Trophoblast cell (in vitro differentiated cells and primary cell): ENCODE measurements at regions not wholly inside any gene's neighbourhood (a gene's known extent, or its start where the extent isn't known, plus 50 kb on each side); places are given as distances from the start of the nearest gene placed in this dataset.

ENCODE experiments used
- DNase-seq, 2 donors: peaks; one replicate each; pipeline ENCODE4 v3.0.0-alpha.2; 2016
- H2AFZ ChIP-seq: 2 replicates; pipeline ENCODE4 v1.6.1; 2013; ENCODE audit warnings: low read length, moderate library complexity, mild to moderate bottlenecking; ENCODE audit not compliant: insufficient read depth, poor library complexity
- H2AK5ac ChIP-seq: 2 replicates; pipeline ENCODE4 v1.6.1; 2013; ENCODE audit warnings: mild to moderate bottlenecking, low read length
- H2BK120ac ChIP-seq: 2 replicates; pipeline ENCODE4 v1.6.1; 2013; ENCODE audit warnings: low read length, mild to moderate bottlenecking, moderate library complexity; ENCODE audit not compliant: insufficient read depth, poor library complexity
- H2BK12ac ChIP-seq: 2 replicates; pipeline ENCODE4 v1.6.1; 2013; ENCODE audit warnings: mild to moderate bottlenecking, low read length, moderate library complexity
- H2BK5ac ChIP-seq: 2 replicates; pipeline ENCODE4 v1.6.1; 2013; ENCODE audit warnings: low read length, low read depth, moderate library complexity, mild to moderate bottlenecking; ENCODE audit not compliant: poor library complexity
- H3K14ac ChIP-seq: 2 replicates; pipeline ENCODE4 v1.6.1; 2013; ENCODE audit warnings: mild to moderate bottlenecking, low read length
- H3K18ac ChIP-seq: 2 replicates; pipeline ENCODE4 v1.6.1; 2013; ENCODE audit warnings: mild to moderate bottlenecking, low read length
- H3K23ac ChIP-seq: 2 replicates; pipeline ENCODE4 v1.6.1; 2013; ENCODE audit warnings: low read length
- H3K27ac ChIP-seq: 2 replicates; pipeline ENCODE4 v1.5.1; 2013; ENCODE audit warnings: low read depth, mild to moderate bottlenecking, inconsistent platforms, low read length, moderate library complexity
- H3K27me3 ChIP-seq: 2 replicates; pipeline ENCODE4 v1.6.1; 2013; ENCODE audit warnings: inconsistent platforms, mild to moderate bottlenecking, low read length, moderate library complexity; ENCODE audit not compliant: insufficient read depth
- H3K36me3 ChIP-seq, 2 experiments: 1 replicate in 1 of 2; 2 replicates in 1 of 2; pipeline ENCODE4 v1.6.1; 2013; ENCODE audit warnings: low read length in 2 of 2, mild to moderate bottlenecking in 2 of 2, moderate library complexity in 1 of 2; ENCODE audit not compliant: insufficient read depth in 2 of 2, control insufficient read depth in 1 of 2
- H3K4ac ChIP-seq: 2 replicates; pipeline ENCODE4 v1.6.1; 2013; ENCODE audit warnings: low read depth, mild to moderate bottlenecking, low read length, moderate library complexity
- H3K4me1 ChIP-seq, 2 experiments: 1 replicate in 1 of 2; 2 replicates in 1 of 2; pipeline ENCODE4 v1.6.1; 2013; ENCODE audit warnings: low read length in 2 of 2, mild to moderate bottlenecking in 2 of 2, moderate library complexity in 1 of 2; ENCODE audit not compliant: insufficient read depth in 2 of 2, control insufficient read depth in 1 of 2
- H3K4me2 ChIP-seq: 2 replicates; pipeline ENCODE4 v1.6.1; 2013; ENCODE audit warnings: inconsistent platforms, mild to moderate bottlenecking, low read length, moderate library complexity
- H3K4me3 ChIP-seq: 2 replicates; pipeline ENCODE4 v1.5.1; 2013; ENCODE audit warnings: mild to moderate bottlenecking, low read depth, low read length, inconsistent platforms
- H3K79me1 ChIP-seq: one replicate; pipeline ENCODE4 v1.6.1; 2013; ENCODE audit warnings: low read length
- H3K79me2 ChIP-seq: 2 replicates; pipeline ENCODE4 v1.6.1; 2013; ENCODE audit warnings: low read length, mild to moderate bottlenecking; ENCODE audit not compliant: control insufficient read depth, insufficient read depth, poor library complexity
- H3K9ac ChIP-seq: 2 replicates; pipeline ENCODE4 v1.6.1; 2013; ENCODE audit warnings: mild to moderate bottlenecking, low read length
- H3K9me3 ChIP-seq: 2 replicates; pipeline ENCODE4 v1.6.1; 2013; ENCODE audit warnings: low read depth, mild to moderate bottlenecking, control low read depth, inconsistent platforms, low read length; ENCODE audit not compliant: insufficient read depth
- H4K12ac ChIP-seq: 2 replicates; pipeline ENCODE4 v1.6.1; 2013; ENCODE audit warnings: low read depth, mild to moderate bottlenecking, low read length, moderate library complexity
- H4K8ac ChIP-seq: 2 replicates; pipeline ENCODE4 v1.6.1; 2013; ENCODE audit warnings: low read depth, mild to moderate bottlenecking, low read length, moderate library complexity
- H4K91ac ChIP-seq: one replicate; pipeline ENCODE4 v1.6.1; 2013; ENCODE audit warnings: low read depth, mild to moderate bottlenecking, low read length, moderate library complexity
- WGBS: extraction: QIAGEN DNeasy Blood & Tissue Kit; methylation state at CpG from one replicate; pipeline ENCODE4 v1.1.7; 2013; ENCODE audit warnings: missing lambda C conversion rate; ENCODE audit not compliant: insufficient read length, insufficient coverage; ENCODE audit errors: extremely low coverage; 5-methylcytosine and 5-hydroxymethylcytosine counted together

DNA sequence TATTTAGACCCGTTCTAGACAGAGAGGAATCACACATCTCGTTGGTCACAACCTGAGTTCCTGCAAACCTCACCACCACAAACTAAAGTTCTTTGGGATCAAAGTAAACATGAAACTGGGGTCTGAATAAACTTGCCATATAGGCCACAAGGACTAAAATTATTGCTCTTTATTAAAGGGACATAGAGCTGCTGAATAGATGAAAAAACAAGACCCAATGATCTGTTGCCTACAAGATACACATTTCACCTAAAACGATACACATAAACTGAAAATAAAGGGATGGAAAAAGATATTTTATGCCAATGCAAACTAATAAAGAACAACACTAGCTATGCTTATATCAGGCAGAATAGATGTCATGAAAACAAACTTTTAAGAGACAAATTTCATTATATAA is 623.0 kb downstream of the TBC1D32 start:
- no peak overlapping the region for H4K12ac ChIP-seq
- H4K8ac ChIP-seq, result no peak overlapping the region
- H3K4me1 ChIP-seq, result no peaks in the 10 kb centered on the region
- no peak overlapping the region for H2AFZ ChIP-seq
- H3K18ac ChIP-seq, result no peak overlapping the region
- no peak overlapping the region for H3K4me2 ChIP-seq
- no peak overlapping the region for H2AK5ac ChIP-seq
- WGBS, result no CpG with 5 or more reads among the region's 3 CpGs
- no peak overlapping the region for H3K14ac ChIP-seq
- H3K9me3 ChIP-seq, result peaks cover 2% of the 10 kb centered on the region
- no peak overlapping the region for H3K27ac ChIP-seq
- H4K91ac ChIP-seq, result no peak overlapping the region
- H2BK120ac ChIP-seq, result no peak overlapping the region
- no peak overlapping the region for H3K23ac ChIP-seq
- no peak overlapping the region for H2BK5ac ChIP-seq
- no peak overlapping the region for H2BK12ac ChIP-seq
- no peaks in the 10 kb centered on the region for H3K27me3 ChIP-seq
- no peak overlapping the region for H3K4ac ChIP-seq
- no peaks in the 10 kb centered on the region for H3K36me3 ChIP-seq
- H3K79me1 ChIP-seq, result no peaks in the 10 kb centered on the region
- H3K4me3 ChIP-seq, result no peak overlapping the region
- no peak for DNase-seq
- no peaks in the 10 kb centered on the region for H3K79me2 ChIP-seq
- no peak overlapping the region for H3K9ac ChIP-seq

DNA sequence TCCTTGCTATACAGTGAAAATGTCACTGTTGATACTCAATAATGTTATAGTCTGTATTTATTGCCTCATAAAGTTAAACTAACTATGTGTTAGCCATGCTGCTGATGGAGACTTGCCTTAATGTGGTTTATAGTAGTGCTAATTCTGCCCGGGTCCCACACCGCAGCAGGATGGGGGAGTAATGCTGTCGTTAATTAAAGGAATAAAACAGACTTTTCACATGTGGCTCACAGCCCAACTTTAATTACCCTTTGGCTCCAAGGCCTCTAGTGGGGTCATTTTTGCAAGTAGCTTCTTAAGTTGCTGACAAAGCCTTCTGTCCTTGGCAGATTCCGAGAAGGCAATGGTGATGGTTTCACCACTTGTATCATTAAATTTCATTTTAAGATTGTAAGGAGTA is 634.3 kb downstream of the TBC1D32 start:
- H3K36me3 ChIP-seq, result no peaks in the 10 kb centered on the region
- DNase-seq, result no peak
- no peak overlapping the region for H3K4me3 ChIP-seq
- no CpG with 5 or more reads among the region's 4 CpGs for WGBS
- no peak overlapping the region for H2BK12ac ChIP-seq
- no peak overlapping the region for H2AFZ ChIP-seq
- H2AK5ac ChIP-seq, result no peak overlapping the region
- H3K4me1 ChIP-seq, result no peaks in the 10 kb centered on the region
- no peak overlapping the region for H3K4me2 ChIP-seq
- no peaks in the 10 kb centered on the region for H3K9me3 ChIP-seq
- H3K27ac ChIP-seq, result no peak overlapping the region
- H3K79me1 ChIP-seq, result no peaks in the 10 kb centered on the region
- H4K91ac ChIP-seq, result no peak overlapping the region
- H2BK5ac ChIP-seq, result no peak overlapping the region
- no peak overlapping the region for H2BK120ac ChIP-seq
- no peak overlapping the region for H3K23ac ChIP-seq
- no peak overlapping the region for H3K4ac ChIP-seq
- H3K9ac ChIP-seq, result no peak overlapping the region
- H3K27me3 ChIP-seq, result no peaks in the 10 kb centered on the region
- H4K8ac ChIP-seq, result no peak overlapping the region
- H3K79me2 ChIP-seq, result no peaks in the 10 kb centered on the region
- H3K14ac ChIP-seq, result no peak overlapping the region
- no peak overlapping the region for H3K18ac ChIP-seq
- H4K12ac ChIP-seq, result no peak overlapping the region

DNA sequence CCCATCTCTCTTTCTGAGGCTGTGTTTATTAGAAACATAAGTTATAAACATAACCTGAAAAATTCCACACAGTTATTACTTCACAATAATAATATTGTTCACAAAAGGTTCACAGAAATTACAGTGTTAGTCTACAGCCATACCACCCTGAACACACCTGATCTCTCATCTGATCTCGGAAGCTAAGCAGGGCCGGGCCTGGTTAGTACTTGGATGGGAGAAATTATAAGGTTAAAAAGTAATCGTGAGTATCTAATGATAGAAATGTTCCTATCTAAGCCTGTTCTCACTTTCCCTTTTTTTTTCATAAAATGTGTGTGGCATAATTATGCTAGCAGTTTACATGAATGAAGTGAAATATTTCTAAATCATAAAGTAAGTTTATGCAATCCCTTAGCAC is 647.8 kb downstream of the TBC1D32 start:
- Histone ChIP-seq H4K91ac (no peak overlapping the region), H3K14ac (no peak overlapping the region), H2AK5ac (no peak overlapping the region), H3K79me2 (no peaks in the 10 kb centered on the region), H3K4me1 (no peaks in the 10 kb centered on the region), H2BK5ac (no peak overlapping the region), H3K27ac (no peak overlapping the region), H3K4me2 (no peak overlapping the region), H3K36me3 (no peaks in the 10 kb centered on the region), H3K79me1 (no peaks in the 10 kb centered on the region), H3K9me3 (no peaks in the 10 kb centered on the region), H2BK120ac (no peak overlapping the region), H3K4ac (no peak overlapping the region), H3K23ac (no peak overlapping the region), H4K12ac (no peak overlapping the region), H3K18ac (no peak overlapping the region), H2AFZ (no peak overlapping the region), H4K8ac (no peak overlapping the region), H2BK12ac (no peak overlapping the region), H3K9ac (no peak overlapping the region), H3K4me3 (no peak overlapping the region), H3K27me3 (no peaks in the 10 kb centered on the region)
- DNase-seq, result no peak
- WGBS, result no CpG with 5 or more reads among the region's 3 CpGs

DNA sequence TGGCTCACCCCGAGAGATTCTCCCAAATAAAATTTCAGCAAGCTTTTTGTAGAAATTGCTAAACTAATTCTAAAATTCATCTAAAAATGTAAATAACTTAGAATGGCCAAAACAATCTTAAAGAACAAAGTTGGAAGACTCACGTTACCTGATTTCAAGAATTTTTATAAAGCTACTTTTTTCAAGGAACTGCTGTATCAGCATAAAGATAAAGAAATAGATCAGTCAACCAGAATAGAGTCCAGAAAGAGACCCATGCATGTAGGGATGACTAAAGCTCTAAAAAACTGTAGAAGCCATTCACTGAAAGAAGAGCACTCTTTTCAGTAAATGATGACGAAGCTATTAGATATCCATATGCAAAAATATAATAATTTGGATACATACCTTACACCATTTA is 652.1 kb downstream of the TBC1D32 start:
- no peaks in the 10 kb centered on the region for H3K4me1 ChIP-seq
- no peak overlapping the region for H3K4me2 ChIP-seq
- no peak overlapping the region for H4K8ac ChIP-seq
- no peak overlapping the region for H2BK120ac ChIP-seq
- H2BK5ac ChIP-seq, result no peak overlapping the region
- no CpG with 5 or more reads among the region's 3 CpGs for WGBS
- H3K14ac ChIP-seq, result no peak overlapping the region
- no peaks in the 10 kb centered on the region for H3K27me3 ChIP-seq
- H4K91ac ChIP-seq, result no peak overlapping the region
- H2BK12ac ChIP-seq, result no peak overlapping the region
- no peak overlapping the region for H3K18ac ChIP-seq
- no peak overlapping the region for H3K9ac ChIP-seq
- H3K4me3 ChIP-seq, result no peak overlapping the region
- no peaks in the 10 kb centered on the region for H3K79me2 ChIP-seq
- H3K27ac ChIP-seq, result no peak overlapping the region
- H3K36me3 ChIP-seq, result no peaks in the 10 kb centered on the region
- H2AK5ac ChIP-seq, result no peak overlapping the region
- no peak overlapping the region for H2AFZ ChIP-seq
- no peaks in the 10 kb centered on the region for H3K79me1 ChIP-seq
- H4K12ac ChIP-seq, result no peak overlapping the region
- DNase-seq, result no peak
- H3K9me3 ChIP-seq, result no peaks in the 10 kb centered on the region
- no peak overlapping the region for H3K4ac ChIP-seq
- no peak overlapping the region for H3K23ac ChIP-seq
